Neural cell (in vitro differentiated cells): ENCODE measurements at regions not wholly inside any gene's neighbourhood (a gene's known extent, or its start where the extent isn't known, plus 50 kb on each side); places are given as distances from the start of the nearest gene placed in this dataset.

Source experiments
- H2AFZ ChIP-seq: fragments of 200-600, 300-800 bp; sonication (generic), shearing (Covaris generic); 2 replicates; pipeline ENCODE4 v1.6.0; 2014; ENCODE audit warnings: low read depth, mild to moderate bottlenecking, antibody characterized with exemption, low read length, moderate library complexity
- H3F3A ChIP-seq: fragments of 200-600 bp; shearing (Covaris generic); 2 replicates; pipeline ENCODE4 v1.6.1; 2016; ENCODE audit warnings: mild to moderate bottlenecking, moderate library complexity, mixed read lengths, antibody characterized with exemption, low read length; ENCODE audit not compliant: insufficient read depth, poor library complexity, severe bottlenecking
- H3K27ac ChIP-seq: fragments of 200-600, 300-800 bp; sonication (generic), shearing (Covaris generic); 2 replicates; pipeline ENCODE4 v1.5.1; 2014; ENCODE audit warnings: mild to moderate bottlenecking, low read length, moderate library complexity
- H3K27me3 ChIP-seq: fragments of 300-800, 200-600 bp; sonication (generic), shearing (Covaris generic); 2 replicates; pipeline ENCODE4 v1.6.0; 2014; ENCODE audit warnings: mild to moderate bottlenecking, low read depth, low read length, moderate library complexity; ENCODE audit not compliant: insufficient read depth
- H3K36me3 ChIP-seq: fragments of 300-800, 200-600 bp; sonication (generic), shearing (Covaris generic); 2 replicates; pipeline ENCODE4 v1.5.1; 2014; ENCODE audit warnings: mild to moderate bottlenecking, antibody characterized with exemption, low read length, moderate library complexity; ENCODE audit not compliant: insufficient read depth
- H3K4me2 ChIP-seq: fragments of 300-800, 200-600 bp; sonication (generic), shearing (Covaris generic); 2 replicates; pipeline ENCODE4 v1.6.0; 2014; ENCODE audit warnings: mild to moderate bottlenecking, low read length
- H3K4me3 ChIP-seq: fragments of 300-800, 200-600 bp; sonication (generic), shearing (Covaris generic); 2 replicates; pipeline ENCODE4 v1.5.1; 2014; ENCODE audit warnings: mild to moderate bottlenecking, low read length, moderate library complexity
- H3K79me2 ChIP-seq: fragments of 200-600 bp; shearing (Covaris generic); replicated peaks from 2 replicates; pipeline ENCODE4 v1.6.0; 2014; ENCODE audit warnings: mild to moderate bottlenecking, low read length, moderate library complexity; ENCODE audit not compliant: insufficient read depth
- H3K9ac ChIP-seq: fragments of 300-800, 200-600 bp; sonication (generic), shearing (Covaris generic); 2 replicates; pipeline ENCODE4 v1.6.1; 2016; ENCODE audit warnings: mild to moderate bottlenecking, low read length, mixed read lengths
- H3K9me2 ChIP-seq: fragments of 200-600 bp; shearing (Covaris generic); 2 replicates; pipeline ENCODE4 v1.6.1; 2016; ENCODE audit warnings: mild to moderate bottlenecking, low read length, mixed read lengths; ENCODE audit not compliant: insufficient read depth
- H3K9me3 ChIP-seq: fragments of 200-600, 300-800 bp; sonication (generic), shearing (Covaris generic); 2 replicates; pipeline ENCODE4 v1.6.1; 2016; ENCODE audit warnings: mild to moderate bottlenecking, mixed run types, low read length, moderate library complexity, mixed read lengths
- H4K20me1 ChIP-seq: fragments of 200-600 bp; shearing (Covaris generic); 2 replicates; pipeline ENCODE4 v1.6.1; 2016; ENCODE audit warnings: mild to moderate bottlenecking, mixed run types; ENCODE audit not compliant: insufficient read depth
- CTCF ChIP-seq: fragments of 450-650 bp; IDR thresholded peaks from 2 replicates; pipeline ENCODE4 v1.5.1; 2014; ENCODE audit warnings: antibody characterized with exemption, mild to moderate bottlenecking, moderate library complexity; ENCODE audit not compliant: poor library complexity, severe bottlenecking
- EP300 ChIP-seq: fragments of 450-650 bp; conservative IDR thresholded peaks from 2 replicates; pipeline ENCODE4 v1.6.1; 2014; ENCODE audit warnings: antibody characterized with exemption, mild to moderate bottlenecking, moderate library complexity; ENCODE audit not compliant: poor library complexity, severe bottlenecking
- EZH2 ChIP-seq: fragments of 200-600, 300-800 bp; shearing (Covaris generic), sonication (generic); IDR thresholded peaks from 2 replicates; pipeline ENCODE4 v1.6.1; 2014; ENCODE audit warnings: antibody characterized with exemption, low read length, borderline replicate concordance, mild to moderate bottlenecking; ENCODE audit not compliant: insufficient read depth, poor library complexity, severe bottlenecking
- MXI1 ChIP-seq: fragments of 450-650 bp; conservative IDR thresholded peaks from 2 replicates; pipeline ENCODE4 v1.6.1; 2014; ENCODE audit warnings: antibody characterized with exemption, mild to moderate bottlenecking; ENCODE audit not compliant: poor library complexity, severe bottlenecking
- POLR2AphosphoS5 ChIP-seq: IDR thresholded peaks from 2 replicates; pipeline ENCODE4 v1.6.1; 2012
- RAD21 ChIP-seq: fragments of 450-650 bp; conservative IDR thresholded peaks from 2 replicates; pipeline ENCODE4 v1.6.1; 2014; ENCODE audit warnings: antibody characterized with exemption, mild to moderate bottlenecking, moderate library complexity
- SMC3 ChIP-seq: fragments of 450-650 bp; conservative IDR thresholded peaks from 2 replicates; pipeline ENCODE4 v1.6.1; 2014; ENCODE audit warnings: antibody characterized with exemption, mild to moderate bottlenecking, moderate library complexity; ENCODE audit not compliant: poor library complexity
- TAF1 ChIP-seq: IDR thresholded peaks from 2 replicates; pipeline ENCODE4 v1.6.1; 2012; ENCODE audit warnings: low read depth
- TF ChIP-seq, protein P1 (sequence below): IDR thresholded peaks from 2 replicates; pipeline ENCODE4 v1.6.1; 2012; ENCODE audit warnings: borderline replicate concordance

DNA sequence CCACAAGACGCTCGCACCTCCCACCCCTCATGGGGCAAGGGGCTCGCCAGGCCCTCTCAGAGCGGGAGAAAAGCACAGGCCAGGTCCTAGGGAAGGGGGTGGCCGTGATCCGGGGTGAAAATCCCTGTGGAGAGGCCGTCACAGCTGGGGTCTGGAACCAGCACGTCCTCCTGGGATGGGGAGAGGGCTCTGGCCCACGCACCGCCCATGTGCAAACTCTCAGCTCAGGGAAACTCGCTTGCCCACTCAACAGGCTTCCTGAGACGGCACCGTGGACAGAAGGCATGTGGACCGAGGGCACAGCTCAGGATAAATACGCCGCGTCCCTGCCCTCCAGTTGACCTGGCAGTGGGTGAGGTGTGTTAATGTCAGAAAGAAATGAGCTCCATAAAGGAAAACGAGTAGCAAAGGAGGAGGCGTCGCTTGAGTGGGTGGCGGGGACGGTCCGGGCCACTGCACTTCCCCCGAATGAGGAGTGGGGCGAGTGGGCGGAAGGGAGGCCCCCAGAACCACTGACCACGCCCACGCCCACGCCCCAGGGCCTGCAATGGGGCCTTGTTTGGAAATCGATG lies 57.6 kb upstream of the GALNT9 start:
- Histone ChIP-seq H3K27me3 (peaks cover 35% of the 10 kb centered on the region), H3K9me3 (no peaks in the 10 kb centered on the region), H3K36me3 (no peaks in the 10 kb centered on the region)

GRCh38 chr12:132385923-132386751 lies 56.7 kb upstream of the GALNT9 start:
- Histone ChIP-seq H3K79me2 (no peaks in the 10 kb centered on the region), H3K27ac (no peak overlapping the region), H3K9me3 (no peaks in the 10 kb centered on the region), H3F3A (no peaks in the 10 kb centered on the region), H3K36me3 (no peaks in the 10 kb centered on the region), H3K4me2 (no peak overlapping the region), H4K20me1 (no peaks in the 10 kb centered on the region), H3K4me3 (no peak overlapping the region), H3K27me3 (peaks cover 40% of the 10 kb centered on the region), H3K9me2 (no peaks in the 10 kb centered on the region), H3K9ac (no peak overlapping the region), H2AFZ (no peak overlapping the region)
- no peak for TF ChIP-seq EP300
- no peak for TF ChIP-seq RAD21

More for the DNA sequence above, 57.6 kb upstream of the GALNT9 start:
- Histone ChIP-seq H4K20me1 (no peaks in the 10 kb centered on the region), H2AFZ (no peak overlapping the region), H3F3A (no peaks in the 10 kb centered on the region), H3K4me2 (no peak overlapping the region), H3K9ac (no peak overlapping the region), H3K9me2 (no peaks in the 10 kb centered on the region), H3K27ac (no peak overlapping the region), H3K4me3 (no peak overlapping the region), H3K79me2 (no peaks in the 10 kb centered on the region)
- TF ChIP-seq EP300 = no peak
- TF ChIP-seq EZH2 = no peak
- TF ChIP-seq, protein P1, sequence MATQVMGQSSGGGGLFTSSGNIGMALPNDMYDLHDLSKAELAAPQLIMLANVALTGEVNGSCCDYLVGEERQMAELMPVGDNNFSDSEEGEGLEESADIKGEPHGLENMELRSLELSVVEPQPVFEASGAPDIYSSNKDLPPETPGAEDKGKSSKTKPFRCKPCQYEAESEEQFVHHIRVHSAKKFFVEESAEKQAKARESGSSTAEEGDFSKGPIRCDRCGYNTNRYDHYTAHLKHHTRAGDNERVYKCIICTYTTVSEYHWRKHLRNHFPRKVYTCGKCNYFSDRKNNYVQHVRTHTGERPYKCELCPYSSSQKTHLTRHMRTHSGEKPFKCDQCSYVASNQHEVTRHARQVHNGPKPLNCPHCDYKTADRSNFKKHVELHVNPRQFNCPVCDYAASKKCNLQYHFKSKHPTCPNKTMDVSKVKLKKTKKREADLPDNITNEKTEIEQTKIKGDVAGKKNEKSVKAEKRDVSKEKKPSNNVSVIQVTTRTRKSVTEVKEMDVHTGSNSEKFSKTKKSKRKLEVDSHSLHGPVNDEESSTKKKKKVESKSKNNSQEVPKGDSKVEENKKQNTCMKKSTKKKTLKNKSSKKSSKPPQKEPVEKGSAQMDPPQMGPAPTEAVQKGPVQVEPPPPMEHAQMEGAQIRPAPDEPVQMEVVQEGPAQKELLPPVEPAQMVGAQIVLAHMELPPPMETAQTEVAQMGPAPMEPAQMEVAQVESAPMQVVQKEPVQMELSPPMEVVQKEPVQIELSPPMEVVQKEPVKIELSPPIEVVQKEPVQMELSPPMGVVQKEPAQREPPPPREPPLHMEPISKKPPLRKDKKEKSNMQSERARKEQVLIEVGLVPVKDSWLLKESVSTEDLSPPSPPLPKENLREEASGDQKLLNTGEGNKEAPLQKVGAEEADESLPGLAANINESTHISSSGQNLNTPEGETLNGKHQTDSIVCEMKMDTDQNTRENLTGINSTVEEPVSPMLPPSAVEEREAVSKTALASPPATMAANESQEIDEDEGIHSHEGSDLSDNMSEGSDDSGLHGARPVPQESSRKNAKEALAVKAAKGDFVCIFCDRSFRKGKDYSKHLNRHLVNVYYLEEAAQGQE = no peak
- no peak for TF ChIP-seq RAD21
- TF ChIP-seq TAF1 = no peak
- no peak for TF ChIP-seq POLR2AphosphoS5
- no peak for TF ChIP-seq SMC3
- TF ChIP-seq CTCF = no peak
- no peak for TF ChIP-seq MXI1
